ENCODE measurements at regions not wholly inside any gene's neighbourhood (a gene's known extent, or its start where the extent isn't known, plus 50 kb on each side); places are given as distances from the start of the nearest gene placed in this dataset.

GRCh38 chr9:87324613-87325194 is 173.0 kb upstream of the DAPK1 start:
- peak; percentile 82 for TF ChIP-seq CTCF (IDR thresholded peaks at IDR 0.05; ENCODE audit: control insufficient read depth, extremely low read depth, insufficient read depth)
- H3K4me3 ChIP-seq (ENCODE audit: low read depth, low read length) = no peak overlapping the region
- DNase-seq (ENCODE audit: low read depth) = peak; percentile 23

GRCh38 chr9:87327575-87328125 is 170.0 kb upstream of the DAPK1 start:
- no peak overlapping the region for H3K4me3 ChIP-seq (ENCODE audit: low read depth, low read length)
- no peak for TF ChIP-seq CTCF (IDR thresholded peaks at IDR 0.05; ENCODE audit: control insufficient read depth, extremely low read depth, insufficient read depth)
- DNase-seq (ENCODE audit: low read depth) = no peak

GRCh38 chr9:87333802-87334201 is 163.9 kb upstream of the DAPK1 start:
- no peak for TF ChIP-seq CTCF (IDR thresholded peaks at IDR 0.05; ENCODE audit: control insufficient read depth, extremely low read depth, insufficient read depth)
- no peak for DNase-seq (ENCODE audit: low read depth)
- H3K4me3 ChIP-seq (ENCODE audit: low read depth, low read length) = no peak overlapping the region

GRCh38 chr9:87334366-87334765 is 163.3 kb upstream of the DAPK1 start:
- H3K4me3 ChIP-seq (ENCODE audit: low read depth, low read length) = no peak overlapping the region
- no peak for DNase-seq (ENCODE audit: low read depth)
- TF ChIP-seq CTCF (IDR thresholded peaks at IDR 0.05; ENCODE audit: control insufficient read depth, extremely low read depth, insufficient read depth) = no peak

GRCh38 chr9:87336407-87336806 is 161.3 kb upstream of the DAPK1 start:
- DNase-seq (ENCODE audit: low read depth) = peak; percentile 3
- TF ChIP-seq CTCF (IDR thresholded peaks at IDR 0.05; ENCODE audit: control insufficient read depth, extremely low read depth, insufficient read depth) = peak; percentile 47
- no peak overlapping the region for H3K4me3 ChIP-seq (ENCODE audit: low read depth, low read length)

GRCh38 chr9:87336914-87337333 is 160.7 kb upstream of the DAPK1 start:
- no peak overlapping the region; the same call in 1 of the 2 replicates for H3K4me3 ChIP-seq (ENCODE audit: low read depth, low read length)
- TF ChIP-seq CTCF (IDR thresholded peaks at IDR 0.05; ENCODE audit: control insufficient read depth, extremely low read depth, insufficient read depth) = peak; percentile 72
- DNase-seq (ENCODE audit: low read depth) = peak; percentile 87
